B cell (primary cell): ENCODE measurements at regions not wholly inside any gene's neighbourhood (a gene's known extent, or its start where the extent isn't known, plus 50 kb on each side); places are given as distances from the start of the nearest gene placed in this dataset.

Experiments used
- EZH2 ChIP-seq: IDR thresholded peaks from 2 replicates; pipeline ENCODE4 v1.6.1; 2012; ENCODE audit warnings: borderline replicate concordance, low read depth, mild to moderate bottlenecking, moderate library complexity, low read length; ENCODE audit not compliant: insufficient read depth, poor library complexity, severe bottlenecking
- TF ChIP-seq, protein P1 (sequence below): fragments of 200-600 bp; IDR thresholded peaks from one replicate; pipeline ENCODE4 v1.8.0; 2022; ENCODE audit warnings: antibody characterized with exemption, mild to moderate bottlenecking

DNA sequence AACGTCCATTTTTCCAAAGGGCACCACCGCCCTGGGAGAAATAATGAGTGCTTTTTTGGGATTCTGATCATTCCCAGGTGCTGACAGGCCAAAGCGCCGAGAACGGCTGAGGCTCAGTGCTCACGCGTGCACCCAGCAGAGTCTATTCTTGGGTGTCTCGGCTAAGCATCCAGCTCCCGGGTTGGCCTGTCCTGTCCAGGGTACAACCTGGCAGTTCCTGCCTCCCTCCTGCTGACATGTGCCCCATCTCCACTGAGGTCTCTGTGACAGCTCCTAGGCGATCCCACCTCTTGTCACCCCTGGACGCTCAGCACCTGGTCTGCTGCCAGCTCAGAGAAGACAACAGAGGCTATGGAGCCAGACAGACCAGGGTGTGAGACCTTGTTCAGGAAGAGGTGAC lies 684.5 kb downstream of the PTPRU start:
- TF ChIP-seq, protein P1, sequence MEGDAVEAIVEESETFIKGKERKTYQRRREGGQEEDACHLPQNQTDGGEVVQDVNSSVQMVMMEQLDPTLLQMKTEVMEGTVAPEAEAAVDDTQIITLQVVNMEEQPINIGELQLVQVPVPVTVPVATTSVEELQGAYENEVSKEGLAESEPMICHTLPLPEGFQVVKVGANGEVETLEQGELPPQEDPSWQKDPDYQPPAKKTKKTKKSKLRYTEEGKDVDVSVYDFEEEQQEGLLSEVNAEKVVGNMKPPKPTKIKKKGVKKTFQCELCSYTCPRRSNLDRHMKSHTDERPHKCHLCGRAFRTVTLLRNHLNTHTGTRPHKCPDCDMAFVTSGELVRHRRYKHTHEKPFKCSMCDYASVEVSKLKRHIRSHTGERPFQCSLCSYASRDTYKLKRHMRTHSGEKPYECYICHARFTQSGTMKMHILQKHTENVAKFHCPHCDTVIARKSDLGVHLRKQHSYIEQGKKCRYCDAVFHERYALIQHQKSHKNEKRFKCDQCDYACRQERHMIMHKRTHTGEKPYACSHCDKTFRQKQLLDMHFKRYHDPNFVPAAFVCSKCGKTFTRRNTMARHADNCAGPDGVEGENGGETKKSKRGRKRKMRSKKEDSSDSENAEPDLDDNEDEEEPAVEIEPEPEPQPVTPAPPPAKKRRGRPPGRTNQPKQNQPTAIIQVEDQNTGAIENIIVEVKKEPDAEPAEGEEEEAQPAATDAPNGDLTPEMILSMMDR, result no peak
- no peak for TF ChIP-seq EZH2
